ENCODE measurements at regions not wholly inside any gene's neighbourhood (a gene's known extent, or its start where the extent isn't known, plus 50 kb on each side); places are given as distances from the start of the nearest gene placed in this dataset.

- no peak overlapping the region for H2AFZ ChIP-seq (ENCODE audit: low read depth, low read length)
- CTCF ChIA-PET = no interaction called here
- H3K27ac ChIP-seq (ENCODE audit: insufficient read depth, low read depth, low read length) = no peak overlapping the region
- no TSS peak for BruUV-seq (replicated peaks)
- FAIRE-seq (no peak), DNase-seq (ENCODE audit: low read depth, low spot score) (no peak)
- POLR2A ChIA-PET = no interaction called here
- TF ChIP-seq EZH2 (IDR thresholded peaks at IDR 0.05; ENCODE audit: borderline replicate concordance, low read depth, low read length, severe bottlenecking) = no peak
- TF ChIP-seq, protein P1, sequence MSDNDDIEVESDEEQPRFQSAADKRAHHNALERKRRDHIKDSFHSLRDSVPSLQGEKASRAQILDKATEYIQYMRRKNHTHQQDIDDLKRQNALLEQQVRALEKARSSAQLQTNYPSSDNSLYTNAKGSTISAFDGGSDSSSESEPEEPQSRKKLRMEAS (IDR thresholded peaks at IDR 0.05; ENCODE audit: insufficient read depth, insufficient read length) = no peak
- no peak for TF ChIP-seq MYC (IDR thresholded peaks at IDR 0.05; ENCODE audit: low read depth, low read length)
- no peak for TF ChIP-seq POLR2AphosphoS5 (IDR thresholded peaks at IDR 0.05; ENCODE audit: insufficient read depth, low read depth, low read length)
- no peak for TF ChIP-seq JUN (IDR thresholded peaks at IDR 0.05; ENCODE audit: borderline replicate concordance, insufficient read depth, insufficient read length, low read depth)
- no peak for TF ChIP-seq CTCF (IDR thresholded peaks at IDR 0.05; ENCODE audit: extremely low read depth in 1 of 2, insufficient read depth in 1 of 2, low read depth in 1 of 2, low read length in 2 of 2)
- no peak for TF ChIP-seq POLR2A (IDR thresholded peaks at IDR 0.05; ENCODE audit: low read depth, low read length)
- TF ChIP-seq FOS (IDR thresholded peaks at IDR 0.05; ENCODE audit: borderline replicate concordance, insufficient read depth, low read length) = no peak
- no peak for TF ChIP-seq GATA2 (IDR thresholded peaks at IDR 0.05; ENCODE audit: insufficient read depth, insufficient read length, low read depth, low read length)
- H3K9me1 ChIP-seq (replicated peaks; ENCODE audit: control insufficient read depth, extremely low read depth, insufficient read depth, low read length) = no peaks in the 10 kb centered on the region
- dilution Hi-C loops (cut with MboI; ENCODE audit: extremely low pct_ligation_motif_present, low sequenced_read_pairs) (no loop called here), intact Hi-C loops (cut with micrococcal nuclease) (no loop called here)
- peaks cover 2% of the 10 kb centered on the region for H3K9me3 ChIP-seq (replicated peaks; ENCODE audit: control insufficient read depth, insufficient read depth, low read length)
- H3K79me2 ChIP-seq (ENCODE audit: control insufficient read depth, insufficient read depth, low read length) = no peaks in the 10 kb centered on the region
- H3K27me3 ChIP-seq (ENCODE audit: control insufficient read depth in 2 of 2, insufficient read depth in 2 of 2, low read length in 2 of 2) = no peaks in the 10 kb centered on the region
- no peaks in the 10 kb centered on the region for H4K20me1 ChIP-seq (replicated peaks; ENCODE audit: control insufficient read depth, extremely low read depth, insufficient read depth, low read length)
- no peaks in the 10 kb centered on the region for H3K4me1 ChIP-seq (ENCODE audit: control insufficient read depth, extremely low read depth, insufficient read depth, low read length)
- no peaks in the 10 kb centered on the region for H3K36me3 ChIP-seq (ENCODE audit: control insufficient read depth in 2 of 2, extremely low read depth in 1 of 2, insufficient read depth in 2 of 2, low read length in 2 of 2)
- H3K9ac ChIP-seq (replicated peaks; ENCODE audit: extremely low read depth, insufficient read depth, low read length) = no peak overlapping the region
- no peak overlapping the region for H3K4me3 ChIP-seq (replicated peaks in 1 of 3; ENCODE audit: insufficient read depth in 1 of 3, low read depth in 1 of 3, low read length in 3 of 3)
- H3K4me2 ChIP-seq (ENCODE audit: insufficient read depth, low read length) = no peak overlapping the region
Observed at GRCh38 chr12:102659200-102659911, 179.0 kb upstream of the IGF1 start.

All from endothelial cell of umbilical vein (primary cell).